Mesenchymal stem cell (in vitro differentiated cells and primary cell): ENCODE measurements at regions not wholly inside any gene's neighbourhood (a gene's known extent, or its start where the extent isn't known, plus 50 kb on each side); places are given as distances from the start of the nearest gene placed in this dataset.

Experiments used
- DNase-seq: peaks from one replicate; pipeline ENCODE4 v3.0.0-alpha.2; 2013
- H2AFZ ChIP-seq: one replicate; pipeline ENCODE4 v1.6.1; 2013; ENCODE audit warnings: low read depth, mild to moderate bottlenecking, control low read depth, inconsistent platforms, low read length, moderate library complexity
- H2AK5ac ChIP-seq: 2 replicates; pipeline ENCODE4 v1.6.1; 2013; ENCODE audit warnings: low read length, moderate library complexity, mild to moderate bottlenecking, inconsistent platforms; ENCODE audit not compliant: severe bottlenecking
- H2BK120ac ChIP-seq: one replicate; pipeline ENCODE4 v1.6.1; 2013; ENCODE audit warnings: low read depth, mild to moderate bottlenecking, inconsistent platforms, low read length, moderate library complexity
- H2BK12ac ChIP-seq, 2 experiments: one replicate each; pipeline ENCODE4 v1.6.1; 2013; ENCODE audit warnings: inconsistent platforms in 2 of 2, low read length in 2 of 2, mild to moderate bottlenecking in 2 of 2, moderate library complexity in 2 of 2, control low read depth in 1 of 2
- H2BK15ac ChIP-seq: one replicate; pipeline ENCODE4 v1.6.1; 2013; ENCODE audit warnings: mild to moderate bottlenecking, low read depth, inconsistent platforms; ENCODE audit not compliant: poor library complexity, severe bottlenecking
- H2BK5ac ChIP-seq: 2 replicates; pipeline ENCODE4 v1.6.1; 2013; ENCODE audit warnings: low read depth, mild to moderate bottlenecking, low read length, control low read depth, inconsistent platforms; ENCODE audit not compliant: poor library complexity, severe bottlenecking
- H3K14ac ChIP-seq, 2 experiments: one replicate each; pipeline ENCODE4 v1.6.1; 2013; ENCODE audit warnings: inconsistent platforms in 2 of 2, low read length in 2 of 2, control low read depth in 1 of 2, mild to moderate bottlenecking in 1 of 2, moderate library complexity in 1 of 2
- H3K18ac ChIP-seq, 2 experiments: one replicate each; pipeline ENCODE4 v1.6.1; 2013; ENCODE audit warnings: inconsistent platforms in 2 of 2, low read length in 2 of 2, control low read depth in 1 of 2, low read depth in 1 of 2, mild to moderate bottlenecking in 1 of 2
- H3K23ac ChIP-seq, 2 experiments: one replicate each; pipeline ENCODE4 v1.6.1; 2013; ENCODE audit warnings: inconsistent platforms in 2 of 2, low read length in 2 of 2, mild to moderate bottlenecking in 2 of 2, moderate library complexity in 2 of 2, control low read depth in 1 of 2
- H3K27ac ChIP-seq: 2 replicates; pipeline ENCODE4 v1.5.1; 2013; ENCODE audit warnings: mild to moderate bottlenecking, moderate library complexity, low read length, control low read depth, inconsistent platforms; ENCODE audit not compliant: poor library complexity, severe bottlenecking
- H3K27me3 ChIP-seq, 2 experiments: 2 replicates each; pipeline versions ENCODE4 v1.6.1 to v1.7.0; 2013; ENCODE audit warnings: low read length in 2 of 2, mild to moderate bottlenecking in 2 of 2, moderate library complexity in 2 of 2, control low read depth in 1 of 2, inconsistent platforms in 1 of 2; ENCODE audit not compliant: control insufficient read depth in 1 of 2, insufficient read depth in 1 of 2
- H3K36me3 ChIP-seq, 2 experiments: 2 replicates each; pipeline versions ENCODE4 v1.6.1 to v1.7.0; 2013; ENCODE audit warnings: low read length in 2 of 2, control low read depth in 1 of 2, inconsistent platforms in 1 of 2, low read depth in 1 of 2, mild to moderate bottlenecking in 1 of 2; ENCODE audit not compliant: insufficient read depth in 2 of 2, control insufficient read depth in 1 of 2
- H3K4ac ChIP-seq, 2 experiments: one replicate each; pipeline ENCODE4 v1.6.1; 2013; ENCODE audit warnings: inconsistent platforms in 2 of 2, low read length in 2 of 2, mild to moderate bottlenecking in 2 of 2, moderate library complexity in 2 of 2, control low read depth in 1 of 2, low read depth in 1 of 2
- H3K4me1 ChIP-seq: 2 replicates; pipeline ENCODE4 v1.6.1; 2013; ENCODE audit warnings: low read depth, low read length, control low read depth; ENCODE audit not compliant: control insufficient read depth, insufficient read depth
- H3K4me2 ChIP-seq: 2 replicates; pipeline ENCODE4 v1.6.1; 2013; ENCODE audit warnings: low read length, mild to moderate bottlenecking, inconsistent platforms; ENCODE audit not compliant: poor library complexity, severe bottlenecking
- H3K4me3 ChIP-seq, 2 experiments: 2 replicates each; pipeline versions ENCODE4 v1.5.1 to v1.7.0; 2013; ENCODE audit warnings: low read length in 2 of 2, mild to moderate bottlenecking in 2 of 2, control low read depth in 1 of 2, low read depth in 1 of 2; ENCODE audit not compliant: insufficient read depth in 1 of 2
- H3K79me1 ChIP-seq: replicated peaks from 2 replicates; pipeline ENCODE4 v1.6.1; 2013; ENCODE audit warnings: mild to moderate bottlenecking, control low read depth, low read length, inconsistent platforms; ENCODE audit not compliant: poor library complexity, severe bottlenecking
- H3K9ac ChIP-seq: 2 replicates; pipeline ENCODE4 v1.7.0; 2013; ENCODE audit warnings: mild to moderate bottlenecking, low read length, moderate library complexity
- H3K9me3 ChIP-seq: 2 replicates; pipeline ENCODE4 v1.7.0; 2013; ENCODE audit warnings: mild to moderate bottlenecking, low read length; ENCODE audit not compliant: control insufficient read depth
- H4K8ac ChIP-seq: one replicate; pipeline ENCODE4 v1.6.1; 2013; ENCODE audit warnings: inconsistent platforms, mild to moderate bottlenecking, low read length, moderate library complexity
- H4K91ac ChIP-seq: one replicate; pipeline ENCODE4 v1.6.1; 2013; ENCODE audit warnings: mild to moderate bottlenecking, low read length, inconsistent platforms
- WGBS: methylation state at CpG from one replicate; pipeline ENCODE4 v1.1.7; 2013; ENCODE audit warnings: mixed read lengths; 5-methylcytosine and 5-hydroxymethylcytosine counted together

DNA sequence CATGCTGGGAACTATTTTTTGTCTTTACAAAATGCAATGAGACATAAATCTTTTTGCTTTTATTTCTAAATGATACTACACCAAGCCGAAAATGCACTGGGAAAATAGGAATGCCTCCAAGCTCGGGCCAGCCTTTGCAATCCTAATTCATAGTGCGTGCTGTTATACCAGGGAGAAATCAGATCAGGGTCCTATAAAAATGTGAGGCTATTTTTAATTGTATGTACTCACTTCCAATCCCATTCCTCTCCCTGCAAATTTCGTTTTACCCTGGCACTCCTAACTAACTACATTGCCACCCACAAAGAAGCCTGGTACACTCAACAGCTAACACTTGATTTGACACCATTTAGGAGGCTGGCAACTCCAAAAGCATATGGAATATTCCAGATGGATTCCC is 350.6 kb upstream of the ZFP64 start:
- Histone ChIP-seq H2BK12ac (no peak overlapping the region), H3K4me2 (no peak overlapping the region), H4K91ac (no peak overlapping the region), H2BK120ac (no peak overlapping the region), H3K18ac (no peak overlapping the region), H3K27ac (no peak overlapping the region), H3K79me1 (no peaks in the 10 kb centered on the region), H2AK5ac (no peak overlapping the region), H3K14ac (no peak overlapping the region), H2AFZ (no peak overlapping the region), H3K9ac (no peak overlapping the region), H3K9me3 (no peaks in the 10 kb centered on the region), H2BK15ac (no peak overlapping the region), H3K4me3 (no peak overlapping the region), H2BK5ac (no peak overlapping the region), H3K4ac (no peak overlapping the region), H4K8ac (no peak overlapping the region), H3K36me3 (no peaks in the 10 kb centered on the region), H3K23ac (no peak overlapping the region), H3K27me3 (no peaks in the 10 kb centered on the region), H3K4me1 (no peaks in the 10 kb centered on the region)
- no peak for DNase-seq
- 86% methylated on average over 3 of the region's 4 CpGs for WGBS

DNA sequence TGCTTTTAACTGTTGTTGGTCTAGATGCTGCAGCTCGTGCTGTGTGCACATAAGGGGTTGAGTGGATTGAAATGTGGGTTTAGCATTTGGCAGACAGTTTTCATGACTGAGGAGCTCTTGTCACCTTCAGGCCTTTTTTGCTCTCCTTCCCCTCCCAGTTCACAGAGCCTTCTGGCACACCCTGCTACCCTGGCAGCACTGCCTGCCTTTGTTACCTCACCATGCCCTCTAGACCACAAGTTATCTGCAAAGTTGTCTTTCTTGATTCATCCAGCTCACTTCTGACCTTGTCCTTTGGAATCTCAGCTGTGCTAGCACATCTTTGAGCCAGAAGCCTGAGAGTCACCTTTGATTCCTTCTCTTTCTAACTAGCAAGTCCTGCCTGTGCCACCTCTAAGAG is 348.9 kb upstream of the ZFP64 start:
- H3K18ac ChIP-seq, result peak overlapping the region in 1 of 2 experiments; percentile 30
- H2BK12ac ChIP-seq, result no peak overlapping the region
- no peak overlapping the region for H2BK5ac ChIP-seq
- no CpG with 5 or more reads among the region's 1 CpG for WGBS
- H3K4me1 ChIP-seq, result no peaks in the 10 kb centered on the region
- no peaks in the 10 kb centered on the region for H3K27me3 ChIP-seq
- no peak overlapping the region for H2AK5ac ChIP-seq
- H3K36me3 ChIP-seq, result no peaks in the 10 kb centered on the region
- H3K9ac ChIP-seq, result no peak overlapping the region
- no peaks in the 10 kb centered on the region for H3K9me3 ChIP-seq
- H3K4ac ChIP-seq, result peak overlapping the region in 1 of 2 experiments; percentile 5
- DNase-seq, result no peak
- no peak overlapping the region for H3K23ac ChIP-seq
- no peak overlapping the region for H3K4me3 ChIP-seq
- no peak overlapping the region for H3K27ac ChIP-seq
- H3K14ac ChIP-seq, result no peak overlapping the region
- no peak overlapping the region for H4K91ac ChIP-seq
- no peak overlapping the region for H2BK15ac ChIP-seq
- no peak overlapping the region for H4K8ac ChIP-seq
- H2AFZ ChIP-seq, result no peak overlapping the region
- H2BK120ac ChIP-seq, result no peak overlapping the region
- no peaks in the 10 kb centered on the region for H3K79me1 ChIP-seq
- no peak overlapping the region for H3K4me2 ChIP-seq

GRCh38 chr20:52539891-52540290 is 348.3 kb upstream of the ZFP64 start:
- Histone ChIP-seq H3K4me2 (no peak overlapping the region), H3K14ac (no peak overlapping the region), H2AFZ (no peak overlapping the region), H3K4ac (no peak overlapping the region), H2BK15ac (no peak overlapping the region), H3K4me1 (no peaks in the 10 kb centered on the region), H3K9ac (no peak overlapping the region), H4K8ac (no peak overlapping the region), H3K27me3 (no peaks in the 10 kb centered on the region), H2BK5ac (no peak overlapping the region), H3K18ac (no peak overlapping the region), H3K4me3 (no peak overlapping the region), H2AK5ac (no peak overlapping the region), H3K23ac (no peak overlapping the region), H3K9me3 (no peaks in the 10 kb centered on the region), H3K36me3 (no peaks in the 10 kb centered on the region), H3K79me1 (no peaks in the 10 kb centered on the region), H2BK12ac (no peak overlapping the region), H2BK120ac (no peak overlapping the region), H4K91ac (no peak overlapping the region), H3K27ac (no peak overlapping the region)
- DNase-seq, result no peak
- WGBS, result 38% methylated on average over 1 of the region's 2 CpGs

GRCh38 chr20:52536841-52537400 is 345.3 kb upstream of the ZFP64 start:
- Histone ChIP-seq H3K79me1 (no peaks in the 10 kb centered on the region), H3K9me3 (peaks cover 6% of the 10 kb centered on the region), H3K27me3 (no peaks in the 10 kb centered on the region), H3K4me3 (no peak overlapping the region), H3K4ac (no peak overlapping the region), H2BK120ac (no peak overlapping the region), H3K9ac (no peak overlapping the region), H2BK5ac (no peak overlapping the region), H4K91ac (no peak overlapping the region), H2AFZ (no peak overlapping the region), H3K4me1 (no peaks in the 10 kb centered on the region), H2BK12ac (no peak overlapping the region), H3K27ac (no peak overlapping the region), H3K36me3 (no peaks in the 10 kb centered on the region), H3K14ac (no peak overlapping the region), H3K4me2 (no peak overlapping the region), H2BK15ac (no peak overlapping the region), H3K18ac (peak overlapping the region in 1 of 2 experiments; percentile 16), H4K8ac (no peak overlapping the region), H2AK5ac (no peak overlapping the region), H3K23ac (no peak overlapping the region)
- DNase-seq, result peak; percentile 63
- 46% methylated on average over 8 of the region's 8 CpGs for WGBS
